ENCODE measurements at regions not wholly inside any gene's neighbourhood (a gene's known extent, or its start where the extent isn't known, plus 50 kb on each side); places are given as distances from the start of the nearest gene placed in this dataset.

GRCh38 chr2:118738524-118739308 lies 108.7 kb downstream of the EN1 start:
- FAIRE-seq = no peak

GRCh38 chr2:118738106-118738505 lies 109.3 kb downstream of the EN1 start:
- FAIRE-seq = no peak

- no peak for FAIRE-seq
Measured at GRCh38 chr2:118737684-118738083, 109.8 kb downstream of the EN1 start.

GRCh38 chr2:118732432-118732831 lies 115.0 kb downstream of the EN1 start:
- no peak for FAIRE-seq

GRCh38 chr2:118731413-118731812 lies 116.0 kb downstream of the EN1 start:
- no peak for FAIRE-seq

GRCh38 chr2:118730405-118730804 lies 117.0 kb downstream of the EN1 start:
- no peak for FAIRE-seq

GRCh38 chr2:118729760-118730159 lies 117.7 kb downstream of the EN1 start:
- FAIRE-seq = no peak

GRCh38 chr2:118728984-118729383 lies 118.5 kb downstream of the EN1 start:
- no peak for FAIRE-seq

- no peak for FAIRE-seq
Measured at GRCh38 chr2:118726821-118727220, 120.6 kb downstream of the EN1 start.

GRCh38 chr2:118723394-118723793 lies 124.1 kb downstream of the EN1 start:
- no peak for FAIRE-seq

- no peak for FAIRE-seq
Measured at GRCh38 chr2:118722976-118723375, 124.5 kb downstream of the EN1 start.

GRCh38 chr2:118721817-118722551 lies 125.5 kb downstream of the EN1 start:
- FAIRE-seq = no peak

- no peak for FAIRE-seq
Measured at GRCh38 chr2:118720866-118721265, 126.6 kb downstream of the EN1 start.

GRCh38 chr2:118718921-118719320 lies 128.5 kb downstream of the EN1 start:
- FAIRE-seq = no peak

GRCh38 chr2:118716102-118716501 lies 131.3 kb downstream of the EN1 start:
- FAIRE-seq = no peak

- FAIRE-seq = no peak
Measured at GRCh38 chr2:118714118-118714517, 133.3 kb downstream of the EN1 start.

- no peak for FAIRE-seq
Measured at GRCh38 chr2:118711603-118712002, 135.8 kb downstream of the EN1 start.

GRCh38 chr2:118710481-118710880 lies 137.0 kb downstream of the EN1 start:
- FAIRE-seq = no peak

- no peak for FAIRE-seq
Measured at GRCh38 chr2:118709786-118710185, 137.7 kb downstream of the EN1 start.

GRCh38 chr2:118706844-118707243 lies 140.6 kb downstream of the EN1 start:
- FAIRE-seq = no peak

GRCh38 chr2:118706371-118706770 lies 141.1 kb downstream of the EN1 start:
- no peak for FAIRE-seq

GRCh38 chr2:118705032-118705431 lies 142.4 kb downstream of the EN1 start:
- FAIRE-seq = no peak

GRCh38 chr2:118699447-118700175 lies 147.8 kb downstream of the EN1 start:
- no peak for FAIRE-seq

- FAIRE-seq = no peak
Measured at GRCh38 chr2:118698564-118698963, 148.9 kb downstream of the EN1 start.
